ENCODE measurements at regions not wholly inside any gene's neighbourhood (a gene's known extent, or its start where the extent isn't known, plus 50 kb on each side); places are given as distances from the start of the nearest gene placed in this dataset.
A peak's percentile ranks its signal among the peaks of the same experiment; 100 is the strongest.

DNA sequence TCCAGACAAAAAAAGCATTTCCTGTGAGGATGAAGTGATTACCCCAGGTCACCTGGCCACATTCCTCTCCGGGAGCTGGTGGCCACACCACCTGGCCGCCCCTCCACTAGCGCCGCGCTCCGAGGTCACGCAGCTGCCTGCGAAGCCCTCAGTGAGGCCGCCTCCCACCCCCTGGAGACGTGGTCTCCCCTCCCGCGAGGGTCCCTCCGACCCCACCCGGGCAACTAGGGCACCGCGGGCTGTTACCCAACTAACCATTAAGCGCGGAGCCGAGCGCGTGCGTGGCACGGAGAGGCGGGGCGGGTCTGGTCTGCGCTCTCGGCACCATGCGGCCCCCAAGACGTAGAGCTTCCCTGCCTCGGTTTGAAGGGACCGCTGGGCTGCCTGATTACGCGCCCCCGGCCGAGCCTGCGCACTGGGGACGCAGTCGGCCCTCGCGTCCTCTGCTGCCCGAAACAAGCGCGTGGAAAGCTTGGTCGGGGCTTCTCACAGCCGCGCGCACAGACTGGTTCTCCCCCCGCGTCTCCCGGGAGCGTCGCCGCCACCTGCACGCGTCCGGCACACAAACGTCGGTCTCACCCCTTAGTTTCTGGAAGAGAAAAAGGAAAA lies 106.5 kb downstream of the SLC16A1 start (continued):
- TF ChIP-seq, protein P1, sequence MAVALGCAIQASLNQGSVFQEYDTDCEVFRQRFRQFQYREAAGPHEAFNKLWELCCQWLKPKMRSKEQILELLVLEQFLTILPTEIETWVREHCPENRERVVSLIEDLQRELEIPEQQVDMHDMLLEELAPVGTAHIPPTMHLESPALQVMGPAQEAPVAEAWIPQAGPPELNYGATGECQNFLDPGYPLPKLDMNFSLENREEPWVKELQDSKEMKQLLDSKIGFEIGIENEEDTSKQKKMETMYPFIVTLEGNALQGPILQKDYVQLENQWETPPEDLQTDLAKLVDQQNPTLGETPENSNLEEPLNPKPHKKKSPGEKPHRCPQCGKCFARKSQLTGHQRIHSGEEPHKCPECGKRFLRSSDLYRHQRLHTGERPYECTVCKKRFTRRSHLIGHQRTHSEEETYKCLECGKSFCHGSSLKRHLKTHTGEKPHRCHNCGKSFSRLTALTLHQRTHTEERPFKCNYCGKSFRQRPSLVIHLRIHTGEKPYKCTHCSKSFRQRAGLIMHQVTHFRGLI (tag by site-specific recombination; IDR thresholded peaks at IDR 0.05): no peak
- TF ChIP-seq KLF9 (tag by site-specific recombination; IDR thresholded peaks at IDR 0.05; ENCODE audit: low read depth) (peak; percentile 34; the same call in 1 of the 2 replicates), ZSCAN23 (tag by site-specific recombination; IDR thresholded peaks at IDR 0.05) (no peak), WT1 (tag by site-specific recombination; IDR thresholded peaks at IDR 0.05) (no peak), ZNF2 (tag by site-specific recombination; IDR thresholded peaks at IDR 0.05) (peak; percentile 49; the same call in 1 of the 2 replicates), BCL11B (tag by site-specific recombination; IDR thresholded peaks at IDR 0.05; ENCODE audit: low read depth) (no peak), ZNF692 (tag by site-specific recombination; IDR thresholded peaks at IDR 0.05) (peak; percentile 56; the same call in 1 of the 2 replicates), ZNF274 (IDR thresholded peaks at IDR 0.05; ENCODE audit: low read length) (no peak), ZNF274 (tag by site-specific recombination; IDR thresholded peaks at IDR 0.05; ENCODE audit: borderline replicate concordance) (no peak), ZNF670 (tag by site-specific recombination; IDR thresholded peaks at IDR 0.05; ENCODE audit: low read depth) (no peak), SCRT1 (tag by site-specific recombination; IDR thresholded peaks at IDR 0.05; ENCODE audit: borderline replicate concordance) (no peak), ZSCAN30 (tag by site-specific recombination; IDR thresholded peaks at IDR 0.05) (no peak), ZNF214 (tag by site-specific recombination; IDR thresholded peaks at IDR 0.05; ENCODE audit: borderline replicate concordance) (no peak), KLF7 (tag by site-specific recombination; IDR thresholded peaks at IDR 0.05; ENCODE audit: borderline replicate concordance) (no peak), PRDM1 (tag by site-specific recombination; IDR thresholded peaks at IDR 0.05) (no peak), ZNF785 (tag by site-specific recombination; IDR thresholded peaks at IDR 0.05) (no peak), SP3 (tag by site-specific recombination; IDR thresholded peaks at IDR 0.05) (no peak), ZNF664 (tag by site-specific recombination; IDR thresholded peaks at IDR 0.05) (no peak), HOXD13 (CRISPR knock-in tag; IDR thresholded peaks at IDR 0.05; ENCODE audit: borderline replicate concordance) (no peak), ZFP69B (tag by site-specific recombination; IDR thresholded peaks at IDR 0.05) (no peak), ZNF837 (tag by site-specific recombination; IDR thresholded peaks at IDR 0.05) (no peak), ZNF561 (tag by site-specific recombination; IDR thresholded peaks at IDR 0.05; ENCODE audit: borderline replicate concordance) (0 out of 2 replicates have a peak, but pooled peaks have one; percentile 9), ZNF626 (tag by site-specific recombination; IDR thresholded peaks at IDR 0.05) (no peak), ZFP37 (tag by site-specific recombination; IDR thresholded peaks at IDR 0.05) (0 out of 2 replicates have a peak, but pooled peaks have one; percentile 57), ZNF391 (tag by site-specific recombination; IDR thresholded peaks at IDR 0.05; ENCODE audit: borderline replicate concordance, low read depth) (no peak), ZNF792 (tag by site-specific recombination; IDR thresholded peaks at IDR 0.05) (no peak), GLI2 (tag by site-specific recombination; IDR thresholded peaks at IDR 0.05; ENCODE audit: borderline replicate concordance, low read depth) (no peak)
- TF ChIP-seq, protein P2, sequence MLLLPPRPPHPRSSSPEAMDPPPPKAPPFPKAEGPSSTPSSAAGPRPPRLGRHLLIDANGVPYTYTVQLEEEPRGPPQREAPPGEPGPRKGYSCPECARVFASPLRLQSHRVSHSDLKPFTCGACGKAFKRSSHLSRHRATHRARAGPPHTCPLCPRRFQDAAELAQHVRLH (tag by site-specific recombination; IDR thresholded peaks at IDR 0.05): no peak
- TF ChIP-seq, protein P3, sequence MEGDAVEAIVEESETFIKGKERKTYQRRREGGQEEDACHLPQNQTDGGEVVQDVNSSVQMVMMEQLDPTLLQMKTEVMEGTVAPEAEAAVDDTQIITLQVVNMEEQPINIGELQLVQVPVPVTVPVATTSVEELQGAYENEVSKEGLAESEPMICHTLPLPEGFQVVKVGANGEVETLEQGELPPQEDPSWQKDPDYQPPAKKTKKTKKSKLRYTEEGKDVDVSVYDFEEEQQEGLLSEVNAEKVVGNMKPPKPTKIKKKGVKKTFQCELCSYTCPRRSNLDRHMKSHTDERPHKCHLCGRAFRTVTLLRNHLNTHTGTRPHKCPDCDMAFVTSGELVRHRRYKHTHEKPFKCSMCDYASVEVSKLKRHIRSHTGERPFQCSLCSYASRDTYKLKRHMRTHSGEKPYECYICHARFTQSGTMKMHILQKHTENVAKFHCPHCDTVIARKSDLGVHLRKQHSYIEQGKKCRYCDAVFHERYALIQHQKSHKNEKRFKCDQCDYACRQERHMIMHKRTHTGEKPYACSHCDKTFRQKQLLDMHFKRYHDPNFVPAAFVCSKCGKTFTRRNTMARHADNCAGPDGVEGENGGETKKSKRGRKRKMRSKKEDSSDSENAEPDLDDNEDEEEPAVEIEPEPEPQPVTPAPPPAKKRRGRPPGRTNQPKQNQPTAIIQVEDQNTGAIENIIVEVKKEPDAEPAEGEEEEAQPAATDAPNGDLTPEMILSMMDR (tag by site-specific recombination; IDR thresholded peaks at IDR 0.05): no peak; the same call in 1 of the 2 replicates
- TF ChIP-seq, protein P4, sequence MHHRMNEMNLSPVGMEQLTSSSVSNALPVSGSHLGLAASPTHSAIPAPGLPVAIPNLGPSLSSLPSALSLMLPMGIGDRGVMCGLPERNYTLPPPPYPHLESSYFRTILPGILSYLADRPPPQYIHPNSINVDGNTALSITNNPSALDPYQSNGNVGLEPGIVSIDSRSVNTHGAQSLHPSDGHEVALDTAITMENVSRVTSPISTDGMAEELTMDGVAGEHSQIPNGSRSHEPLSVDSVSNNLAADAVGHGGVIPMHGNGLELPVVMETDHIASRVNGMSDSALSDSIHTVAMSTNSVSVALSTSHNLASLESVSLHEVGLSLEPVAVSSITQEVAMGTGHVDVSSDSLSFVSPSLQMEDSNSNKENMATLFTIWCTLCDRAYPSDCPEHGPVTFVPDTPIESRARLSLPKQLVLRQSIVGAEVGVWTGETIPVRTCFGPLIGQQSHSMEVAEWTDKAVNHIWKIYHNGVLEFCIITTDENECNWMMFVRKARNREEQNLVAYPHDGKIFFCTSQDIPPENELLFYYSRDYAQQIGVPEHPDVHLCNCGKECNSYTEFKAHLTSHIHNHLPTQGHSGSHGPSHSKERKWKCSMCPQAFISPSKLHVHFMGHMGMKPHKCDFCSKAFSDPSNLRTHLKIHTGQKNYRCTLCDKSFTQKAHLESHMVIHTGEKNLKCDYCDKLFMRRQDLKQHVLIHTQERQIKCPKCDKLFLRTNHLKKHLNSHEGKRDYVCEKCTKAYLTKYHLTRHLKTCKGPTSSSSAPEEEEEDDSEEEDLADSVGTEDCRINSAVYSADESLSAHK (tag by site-specific recombination; IDR thresholded peaks at IDR 0.05): no peak
- TF ChIP-seq, protein P5, sequence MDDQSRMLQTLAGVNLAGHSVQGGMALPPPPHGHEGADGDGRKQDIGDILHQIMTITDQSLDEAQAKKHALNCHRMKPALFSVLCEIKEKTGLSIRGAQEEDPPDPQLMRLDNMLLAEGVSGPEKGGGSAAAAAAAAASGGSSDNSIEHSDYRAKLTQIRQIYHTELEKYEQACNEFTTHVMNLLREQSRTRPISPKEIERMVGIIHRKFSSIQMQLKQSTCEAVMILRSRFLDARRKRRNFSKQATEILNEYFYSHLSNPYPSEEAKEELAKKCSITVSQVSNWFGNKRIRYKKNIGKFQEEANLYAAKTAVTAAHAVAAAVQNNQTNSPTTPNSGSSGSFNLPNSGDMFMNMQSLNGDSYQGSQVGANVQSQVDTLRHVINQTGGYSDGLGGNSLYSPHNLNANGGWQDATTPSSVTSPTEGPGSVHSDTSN (CRISPR knock-in tag; IDR thresholded peaks at IDR 0.05): no peak

Measured in HEK293 (cell line).